HUES48 (cell line): ENCODE measurements at regions not wholly inside any gene's neighbourhood (a gene's known extent, or its start where the extent isn't known, plus 50 kb on each side); places are given as distances from the start of the nearest gene placed in this dataset.

ENCODE experiments used
- H3K27ac ChIP-seq: one replicate; pipeline ENCODE4 v1.7.0; 2013; ENCODE audit warnings: low read depth, low read length, inconsistent platforms
- H3K27me3 ChIP-seq: 2 replicates; pipeline ENCODE4 v1.6.1; 2013; ENCODE audit warnings: mild to moderate bottlenecking, low read length; ENCODE audit not compliant: control insufficient read depth, insufficient read depth
- H3K36me3 ChIP-seq: 2 replicates; pipeline ENCODE4 v1.6.1; 2013; ENCODE audit warnings: low read length; ENCODE audit not compliant: control insufficient read depth, insufficient read depth
- H3K4me1 ChIP-seq: 2 replicates; pipeline ENCODE4 v1.6.1; 2013; ENCODE audit warnings: mild to moderate bottlenecking, low read length; ENCODE audit not compliant: control insufficient read depth, insufficient read depth
- H3K4me3 ChIP-seq: 2 replicates; pipeline ENCODE4 v1.5.1; 2013; ENCODE audit warnings: mild to moderate bottlenecking, low read depth, low read length
- H3K9ac ChIP-seq: 2 replicates; pipeline ENCODE4 v1.6.1; 2013; ENCODE audit warnings: mild to moderate bottlenecking, low read depth, low read length, moderate library complexity
- H3K9me3 ChIP-seq: 2 replicates; pipeline ENCODE4 v1.6.1; 2013; ENCODE audit warnings: low read length; ENCODE audit not compliant: control insufficient read depth, insufficient read depth

- Histone ChIP-seq H3K9me3 (peaks cover 8% of the 10 kb centered on the region; the same call in 1 of the 2 replicates), H3K4me3 (no peak overlapping the region), H3K36me3 (no peaks in the 10 kb centered on the region), H3K4me1 (no peaks in the 10 kb centered on the region), H3K27me3 (no peaks in the 10 kb centered on the region), H3K27ac (no peak overlapping the region), H3K9ac (no peak overlapping the region)
Observed at GRCh38 chr11:134890446-134890845, 478.4 kb upstream of the B3GAT1 start.

GRCh38 chr11:134889832-134890231, 477.8 kb upstream of the B3GAT1 start:
- Histone ChIP-seq H3K36me3 (no peaks in the 10 kb centered on the region), H3K27ac (no peak overlapping the region), H3K4me1 (no peaks in the 10 kb centered on the region), H3K9ac (no peak overlapping the region), H3K27me3 (no peaks in the 10 kb centered on the region), H3K4me3 (no peak overlapping the region), H3K9me3 (peaks cover 8% of the 10 kb centered on the region; the same call in 1 of the 2 replicates)

DNA sequence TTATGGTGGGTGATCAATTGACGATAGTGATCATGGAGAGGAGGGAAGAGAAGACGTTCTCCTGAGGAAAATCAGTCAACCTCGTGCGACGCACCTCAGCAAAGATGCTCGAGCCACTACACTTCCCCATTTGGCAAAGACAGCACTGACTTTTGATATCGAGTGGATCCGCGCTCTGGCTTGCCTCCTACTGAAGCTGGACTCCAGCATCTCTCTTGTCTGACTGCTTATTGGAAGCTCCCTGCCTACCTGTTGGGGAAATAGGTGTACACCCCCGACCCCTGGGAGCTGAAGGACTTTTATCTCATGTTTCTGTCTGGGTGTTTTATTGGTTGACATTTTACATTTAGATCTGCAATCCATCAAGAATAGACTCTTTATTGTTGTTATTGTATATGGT, 476.8 kb upstream of the B3GAT1 start:
- no peak overlapping the region for H3K9ac ChIP-seq
- H3K36me3 ChIP-seq, result no peaks in the 10 kb centered on the region
- no peaks in the 10 kb centered on the region for H3K4me1 ChIP-seq
- 0 out of 2 replicates have a peak, but pooled peaks cover 4% of the 10 kb centered on the region for H3K27me3 ChIP-seq
- H3K27ac ChIP-seq, result no peak overlapping the region
- H3K4me3 ChIP-seq, result no peak overlapping the region
- peaks cover 8% of the 10 kb centered on the region; the same call in 1 of the 2 replicates for H3K9me3 ChIP-seq

- no peak overlapping the region for H3K27ac ChIP-seq
- H3K4me1 ChIP-seq, result 0 out of 2 replicates have a peak, but pooled peaks cover 6% of the 10 kb centered on the region
- peaks cover 8% of the 10 kb centered on the region; the same call in 1 of the 2 replicates for H3K9me3 ChIP-seq
- 0 out of 2 replicates have a peak, but pooled peaks cover 5% of the 10 kb centered on the region for H3K27me3 ChIP-seq
- no peak overlapping the region for H3K9ac ChIP-seq
- H3K36me3 ChIP-seq, result no peaks in the 10 kb centered on the region
- no peak overlapping the region for H3K4me3 ChIP-seq
Observed at GRCh38 chr11:134887896-134888295, 475.9 kb upstream of the B3GAT1 start.

GRCh38 chr11:134883484-134883883, 471.4 kb upstream of the B3GAT1 start:
- Histone ChIP-seq H3K9ac (no peak overlapping the region), H3K4me3 (no peak overlapping the region), H3K4me1 (0 out of 2 replicates have a peak, but pooled peaks cover 8% of the 10 kb centered on the region), H3K9me3 (no peaks in the 10 kb centered on the region), H3K27me3 (0 out of 2 replicates have a peak, but pooled peaks cover 5% of the 10 kb centered on the region), H3K27ac (no peak overlapping the region), H3K36me3 (no peaks in the 10 kb centered on the region)

GRCh38 chr11:134882671-134883297, 470.7 kb upstream of the B3GAT1 start:
- 0 out of 2 replicates have a peak, but pooled peaks cover 8% of the 10 kb centered on the region for H3K4me1 ChIP-seq
- H3K4me3 ChIP-seq, result no peak overlapping the region
- no peaks in the 10 kb centered on the region for H3K9me3 ChIP-seq
- H3K9ac ChIP-seq, result no peak overlapping the region
- H3K27ac ChIP-seq, result no peak overlapping the region
- H3K36me3 ChIP-seq, result no peaks in the 10 kb centered on the region
- H3K27me3 ChIP-seq, result 0 out of 2 replicates have a peak, but pooled peaks cover 5% of the 10 kb centered on the region

GRCh38 chr11:134882141-134882540, 470.1 kb upstream of the B3GAT1 start:
- Histone ChIP-seq H3K36me3 (no peaks in the 10 kb centered on the region), H3K4me3 (no peak overlapping the region), H3K9ac (no peak overlapping the region), H3K27me3 (0 out of 2 replicates have a peak, but pooled peaks cover 5% of the 10 kb centered on the region), H3K9me3 (no peaks in the 10 kb centered on the region), H3K4me1 (0 out of 2 replicates have a peak, but pooled peaks cover 8% of the 10 kb centered on the region), H3K27ac (no peak overlapping the region)

- Histone ChIP-seq H3K4me1 (0 out of 2 replicates have a peak, but pooled peaks cover 8% of the 10 kb centered on the region), H3K9ac (no peak overlapping the region), H3K27ac (no peak overlapping the region), H3K9me3 (no peaks in the 10 kb centered on the region), H3K36me3 (no peaks in the 10 kb centered on the region), H3K4me3 (no peak overlapping the region), H3K27me3 (0 out of 2 replicates have a peak, but pooled peaks cover 5% of the 10 kb centered on the region)
Observed at GRCh38 chr11:134880788-134881187, 468.7 kb upstream of the B3GAT1 start.

DNA sequence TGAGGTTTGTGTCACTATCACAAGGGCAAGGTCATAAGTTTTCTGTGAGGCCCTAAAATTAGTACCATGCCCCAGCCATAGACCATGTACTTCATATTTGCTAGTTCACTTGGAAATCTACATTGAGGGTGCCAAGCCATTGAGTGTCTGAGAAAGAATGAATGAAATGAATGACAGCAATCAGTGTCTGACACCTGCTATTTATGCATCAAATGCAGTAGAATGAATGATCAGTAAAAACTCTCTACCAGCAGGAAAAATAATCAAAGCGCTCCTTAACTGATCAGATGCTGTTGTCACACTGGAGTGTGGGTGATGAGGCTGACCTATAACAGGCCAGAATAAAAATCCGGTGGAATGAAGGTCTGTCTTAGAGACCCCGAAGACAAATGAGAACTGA, 467.9 kb upstream of the B3GAT1 start:
- no peak overlapping the region for H3K9ac ChIP-seq
- H3K4me1 ChIP-seq, result 0 out of 2 replicates have a peak, but pooled peaks cover 8% of the 10 kb centered on the region
- no peak overlapping the region for H3K4me3 ChIP-seq
- H3K36me3 ChIP-seq, result no peaks in the 10 kb centered on the region
- no peak overlapping the region for H3K27ac ChIP-seq
- H3K9me3 ChIP-seq, result no peaks in the 10 kb centered on the region
- H3K27me3 ChIP-seq, result 0 out of 2 replicates have a peak, but pooled peaks cover 5% of the 10 kb centered on the region

DNA sequence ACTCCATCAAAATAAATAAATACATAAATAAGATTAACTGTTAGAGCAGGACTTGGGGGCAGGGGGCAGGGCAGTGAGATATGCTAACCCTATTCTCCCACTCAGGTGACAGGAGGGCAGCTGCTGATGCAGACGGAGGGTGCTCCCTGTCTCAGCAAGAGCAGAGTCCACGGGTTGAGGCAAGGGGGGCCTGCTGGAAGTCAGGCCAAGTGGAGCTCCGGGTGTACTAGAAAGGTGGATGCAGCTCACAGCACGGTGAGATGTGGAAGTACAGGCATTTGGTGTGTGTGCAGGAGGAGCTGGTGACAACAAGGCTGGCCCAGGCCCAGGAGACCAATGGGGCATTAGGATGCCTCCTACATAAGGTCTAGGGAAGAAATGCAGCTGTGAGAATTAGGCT, 467.3 kb upstream of the B3GAT1 start:
- Histone ChIP-seq H3K4me1 (0 out of 2 replicates have a peak, but pooled peaks cover 8% of the 10 kb centered on the region), H3K27me3 (0 out of 2 replicates have a peak, but pooled peaks cover 5% of the 10 kb centered on the region), H3K27ac (no peak overlapping the region), H3K4me3 (no peak overlapping the region), H3K36me3 (no peaks in the 10 kb centered on the region), H3K9ac (no peak overlapping the region), H3K9me3 (no peaks in the 10 kb centered on the region)

GRCh38 chr11:134878785-134879184, 466.7 kb upstream of the B3GAT1 start:
- Histone ChIP-seq H3K36me3 (no peaks in the 10 kb centered on the region), H3K4me3 (no peak overlapping the region), H3K27ac (no peak overlapping the region), H3K27me3 (0 out of 2 replicates have a peak, but pooled peaks cover under 1% of the 10 kb centered on the region), H3K9me3 (no peaks in the 10 kb centered on the region), H3K4me1 (0 out of 2 replicates have a peak, but pooled peaks cover 8% of the 10 kb centered on the region), H3K9ac (no peak overlapping the region)
